22Rv1 (cell line): ENCODE measurements at regions not wholly inside any gene's neighbourhood (a gene's known extent, or its start where the extent isn't known, plus 50 kb on each side); places are given as distances from the start of the nearest gene placed in this dataset.

Source experiments
- ZFX ChIP-seq: fragments of 450-650 bp; IDR thresholded peaks from 2 replicates; pipeline ENCODE4 v1.6.1; 2017; ENCODE audit warnings: antibody characterized with exemption, borderline replicate concordance
- TF ChIP-seq, protein P1 (sequence below): fragments of 450-650 bp; IDR thresholded peaks from 2 replicates; pipeline ENCODE4 v1.5.1; 2017; ENCODE audit warnings: mild to moderate bottlenecking

GRCh38 chr5:52392321-52392720 lies 395.4 kb upstream of the ITGA1 start:
- TF ChIP-seq, protein P1, sequence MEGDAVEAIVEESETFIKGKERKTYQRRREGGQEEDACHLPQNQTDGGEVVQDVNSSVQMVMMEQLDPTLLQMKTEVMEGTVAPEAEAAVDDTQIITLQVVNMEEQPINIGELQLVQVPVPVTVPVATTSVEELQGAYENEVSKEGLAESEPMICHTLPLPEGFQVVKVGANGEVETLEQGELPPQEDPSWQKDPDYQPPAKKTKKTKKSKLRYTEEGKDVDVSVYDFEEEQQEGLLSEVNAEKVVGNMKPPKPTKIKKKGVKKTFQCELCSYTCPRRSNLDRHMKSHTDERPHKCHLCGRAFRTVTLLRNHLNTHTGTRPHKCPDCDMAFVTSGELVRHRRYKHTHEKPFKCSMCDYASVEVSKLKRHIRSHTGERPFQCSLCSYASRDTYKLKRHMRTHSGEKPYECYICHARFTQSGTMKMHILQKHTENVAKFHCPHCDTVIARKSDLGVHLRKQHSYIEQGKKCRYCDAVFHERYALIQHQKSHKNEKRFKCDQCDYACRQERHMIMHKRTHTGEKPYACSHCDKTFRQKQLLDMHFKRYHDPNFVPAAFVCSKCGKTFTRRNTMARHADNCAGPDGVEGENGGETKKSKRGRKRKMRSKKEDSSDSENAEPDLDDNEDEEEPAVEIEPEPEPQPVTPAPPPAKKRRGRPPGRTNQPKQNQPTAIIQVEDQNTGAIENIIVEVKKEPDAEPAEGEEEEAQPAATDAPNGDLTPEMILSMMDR = no peak
- no peak for TF ChIP-seq ZFX
